CD4-positive, alpha-beta T cell treated with Interferon gamma for 1 hour (primary cell): ENCODE measurements at regions not wholly inside any gene's neighbourhood (a gene's known extent, or its start where the extent isn't known, plus 50 kb on each side); places are given as distances from the start of the nearest gene placed in this dataset.
"Not testable (repeated sequence)": the region's sequence is repeated elsewhere in the genome, so short reads cannot be mapped to it uniquely, and the experiment has no call there.

Experiments
- DNase-seq: peaks from one replicate; pipeline ENCODE4 v3.0.0-alpha.2; 2020

- DNase-seq, result no peak
These were observed 62.5 kb upstream of the ENPP6 start for GRCh38 chr4:184280137-184280536.

- no peak for DNase-seq
These were observed 61.9 kb upstream of the ENPP6 start for GRCh38 chr4:184279496-184280061.

- not testable (repeated sequence) for DNase-seq
These were observed 60.1 kb upstream of the ENPP6 start for GRCh38 chr4:184277769-184278168.

GRCh38 chr4:184277010-184277409 is 59.3 kb upstream of the ENPP6 start:
- not testable (repeated sequence) for DNase-seq

GRCh38 chr4:184276346-184276745 is 58.7 kb upstream of the ENPP6 start:
- DNase-seq, result not testable (repeated sequence)

- DNase-seq, result no peak
These were observed 58.1 kb upstream of the ENPP6 start for GRCh38 chr4:184275766-184276165.

GRCh38 chr4:184274286-184274951 is 56.7 kb upstream of the ENPP6 start:
- no peak for DNase-seq

GRCh38 chr4:184273166-184274147 is 55.8 kb upstream of the ENPP6 start:
- DNase-seq, result no peak

- no peak for DNase-seq
These were observed 53.2 kb upstream of the ENPP6 start for GRCh38 chr4:184270808-184271413.

- no peak for DNase-seq
These were observed 52.3 kb upstream of the ENPP6 start for GRCh38 chr4:184269879-184270430.

- no peak for DNase-seq
These were observed 51.0 kb upstream of the ENPP6 start for GRCh38 chr4:184268584-184269160.

GRCh38 chr4:184267673-184268583 is 50.3 kb upstream of the ENPP6 start:
- peak; percentile 80 for DNase-seq
